WTC11 (cell line): ENCODE measurements at regions not wholly inside any gene's neighbourhood (a gene's known extent, or its start where the extent isn't known, plus 50 kb on each side); places are given as distances from the start of the nearest gene placed in this dataset.

Experiments used
- ATAC-seq: fragments of 200-7000 bp; cut with Tn5 transposase; 2 replicates; pipeline ENCODE4 v1.10.0; 2021; ENCODE audit warnings: mild to moderate bottlenecking, moderate library complexity
- CTCF ChIA-PET: fragments of 300-600 bp; sonication (Branson Sonifier 250); formaldehyde crosslinking; loops from one replicate; lab custom pipeline; 2021; ENCODE audit warnings: antibody characterized with exemption; lab: Charles Lee
- POLR2A ChIA-PET: fragments of 350-600 bp; sonication (Branson Sonifier 250); formaldehyde crosslinking; loops from one replicate; lab custom pipeline; 2021; ENCODE audit warnings: antibody characterized with exemption; lab: Charles Lee
- DNase-seq: peaks from one replicate; pipeline ENCODE4 v3.0.0; 2021; ENCODE audit warnings: low spot score
- H3K27ac Mint-ChIP-seq: 2 replicates; pipeline ENCODE4 v1.8.0; 2021; ENCODE audit warnings: mixed read lengths
- H3K27me3 Mint-ChIP-seq: 2 replicates; pipeline ENCODE4 v1.8.0; 2021; ENCODE audit warnings: low read depth, mild to moderate bottlenecking, moderate library complexity, mixed read lengths
- H3K36me3 Mint-ChIP-seq: 2 replicates; pipeline ENCODE4 v1.8.0; 2021; ENCODE audit warnings: mixed read lengths
- H3K4me1 Mint-ChIP-seq: 2 replicates; pipeline ENCODE4 v1.8.0; 2022; ENCODE audit warnings: mixed read lengths
- H3K4me3 Mint-ChIP-seq: 2 replicates; pipeline ENCODE4 v1.8.0; 2021; ENCODE audit warnings: mild to moderate bottlenecking, moderate library complexity, mixed read lengths
- H3K9me3 Mint-ChIP-seq: 2 replicates; pipeline ENCODE4 v1.8.0; 2021; ENCODE audit warnings: mixed read lengths
- ATF2 ChIP-seq: sonication (generic); formaldehyde crosslinking; IDR thresholded peaks from 2 replicates; pipeline ENCODE4 v1.8.1; 2022; ENCODE audit warnings: low read depth, missing genetic modification reagents, borderline replicate concordance
- ELF4 ChIP-seq: sonication (generic); formaldehyde crosslinking; IDR thresholded peaks from 2 replicates; pipeline ENCODE4 v1.8.1; 2022; ENCODE audit warnings: low read depth, mild to moderate bottlenecking, moderate library complexity, missing genetic modification reagents
- ESRRA ChIP-seq: sonication (generic); formaldehyde crosslinking; IDR thresholded peaks from 2 replicates; pipeline ENCODE4 v1.8.1; 2022; ENCODE audit warnings: mild to moderate bottlenecking, missing genetic modification reagents, borderline replicate concordance
- FOXK1 ChIP-seq: sonication (generic); formaldehyde crosslinking; IDR thresholded peaks from 2 replicates; pipeline ENCODE4 v1.8.0; 2022; ENCODE audit warnings: mild to moderate bottlenecking, moderate library complexity, missing genetic modification reagents
- FOXP1 ChIP-seq: sonication (generic); formaldehyde crosslinking; IDR thresholded peaks from 2 replicates; pipeline ENCODE4 v1.8.0; 2022; ENCODE audit warnings: missing genetic modification reagents, mild to moderate bottlenecking, moderate library complexity, borderline replicate concordance
- JAZF1 ChIP-seq: fragments of 250-450 bp; sonication (Bioruptor Pico); IDR thresholded peaks from 2 replicates; pipeline ENCODE4 v1.9.0; 2021; ENCODE audit warnings: moderate library complexity, mild to moderate bottlenecking, inconsistent platforms
- JUN ChIP-seq: sonication (generic); formaldehyde crosslinking; IDR thresholded peaks from 2 replicates; pipeline ENCODE4 v1.8.0; 2023; ENCODE audit warnings: mild to moderate bottlenecking, missing genetic modification reagents
- MXD4 ChIP-seq: fragments of 250-450 bp; sonication (Bioruptor Pico); IDR thresholded peaks from 2 replicates; pipeline ENCODE4 v1.8.0; 2021; ENCODE audit warnings: mild to moderate bottlenecking, moderate library complexity, borderline replicate concordance
- OVOL2 ChIP-seq: fragments of 250-450 bp; sonication (Bioruptor Pico); IDR thresholded peaks from 2 replicates; pipeline ENCODE4 v1.9.0; 2021; ENCODE audit warnings: mild to moderate bottlenecking, borderline replicate concordance
- RELA ChIP-seq: sonication (generic); formaldehyde crosslinking; IDR thresholded peaks from 2 replicates; pipeline ENCODE4 v1.8.1; 2022; ENCODE audit warnings: missing genetic modification reagents, mild to moderate bottlenecking, borderline replicate concordance
- ZBTB21 ChIP-seq: sonication (generic); formaldehyde crosslinking; IDR thresholded peaks from 2 replicates; pipeline ENCODE4 v1.8.1; 2023; ENCODE audit warnings: mild to moderate bottlenecking, missing genetic modification reagents, borderline replicate concordance
- ZNF138 ChIP-seq: sonication (generic); formaldehyde crosslinking; conservative IDR thresholded peaks from 2 replicates; pipeline ENCODE4 v1.8.1; 2022; ENCODE audit warnings: mild to moderate bottlenecking, moderate library complexity, missing genetic modification reagents
- ZNF425 ChIP-seq: fragments of 250-450 bp; sonication (Bioruptor Pico); conservative IDR thresholded peaks from 2 replicates; pipeline ENCODE4 v1.9.0; 2021; ENCODE audit warnings: mild to moderate bottlenecking
- TF ChIP-seq, protein P1 (sequence below): fragments of 250-450 bp; sonication (Bioruptor Pico); IDR thresholded peaks from 2 replicates; pipeline ENCODE4 v1.9.0; 2021; ENCODE audit warnings: mild to moderate bottlenecking
- TF ChIP-seq, protein P2 (sequence below): fragments of 250-450 bp; sonication (Bioruptor Pico); IDR thresholded peaks from 2 replicates; pipeline ENCODE4 v1.9.0; 2021; ENCODE audit warnings: mild to moderate bottlenecking
- TF ChIP-seq, protein P3 (sequence below): fragments of 250-450 bp; sonication (Bioruptor Pico); IDR thresholded peaks from 2 replicates; pipeline ENCODE4 v1.9.0; 2021; ENCODE audit warnings: moderate library complexity, mild to moderate bottlenecking, inconsistent platforms, borderline replicate concordance
- TF ChIP-seq, protein P4 (sequence below): fragments of 200-600 bp; IDR thresholded peaks from 2 replicates; pipeline ENCODE4 v1.8.0; 2022; ENCODE audit warnings: antibody characterized with exemption
- TF ChIP-seq, protein P5 (sequence below): fragments of 250-450 bp; sonication (Bioruptor Pico); IDR thresholded peaks from 2 replicates; pipeline ENCODE4 v1.9.0; 2021; ENCODE audit warnings: mild to moderate bottlenecking, borderline replicate concordance

- POLR2A ChIA-PET: no interaction called here
- DNase-seq: no peak
- CTCF ChIA-PET: no interaction called here
- no peaks in the 10 kb centered on the region for H3K27me3 Mint-ChIP-seq
- no peaks in the 10 kb centered on the region for H3K36me3 Mint-ChIP-seq
- TF ChIP-seq ZNF138 (CRISPR knock-in tag) (no peak), FOXK1 (no peak), ZNF425 (no peak), ELF4 (CRISPR knock-in tag) (no peak), FOXP1 (CRISPR knock-in tag) (no peak), ATF2 (no peak), ZBTB21 (CRISPR knock-in tag) (no peak), ESRRA (CRISPR knock-in tag) (no peak), MXD4 (no peak)
- TF ChIP-seq, protein P1, sequence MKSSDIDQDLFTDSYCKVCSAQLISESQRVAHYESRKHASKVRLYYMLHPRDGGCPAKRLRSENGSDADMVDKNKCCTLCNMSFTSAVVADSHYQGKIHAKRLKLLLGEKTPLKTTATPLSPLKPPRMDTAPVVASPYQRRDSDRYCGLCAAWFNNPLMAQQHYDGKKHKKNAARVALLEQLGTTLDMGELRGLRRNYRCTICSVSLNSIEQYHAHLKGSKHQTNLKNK: no peak
- TF ChIP-seq, protein P2, sequence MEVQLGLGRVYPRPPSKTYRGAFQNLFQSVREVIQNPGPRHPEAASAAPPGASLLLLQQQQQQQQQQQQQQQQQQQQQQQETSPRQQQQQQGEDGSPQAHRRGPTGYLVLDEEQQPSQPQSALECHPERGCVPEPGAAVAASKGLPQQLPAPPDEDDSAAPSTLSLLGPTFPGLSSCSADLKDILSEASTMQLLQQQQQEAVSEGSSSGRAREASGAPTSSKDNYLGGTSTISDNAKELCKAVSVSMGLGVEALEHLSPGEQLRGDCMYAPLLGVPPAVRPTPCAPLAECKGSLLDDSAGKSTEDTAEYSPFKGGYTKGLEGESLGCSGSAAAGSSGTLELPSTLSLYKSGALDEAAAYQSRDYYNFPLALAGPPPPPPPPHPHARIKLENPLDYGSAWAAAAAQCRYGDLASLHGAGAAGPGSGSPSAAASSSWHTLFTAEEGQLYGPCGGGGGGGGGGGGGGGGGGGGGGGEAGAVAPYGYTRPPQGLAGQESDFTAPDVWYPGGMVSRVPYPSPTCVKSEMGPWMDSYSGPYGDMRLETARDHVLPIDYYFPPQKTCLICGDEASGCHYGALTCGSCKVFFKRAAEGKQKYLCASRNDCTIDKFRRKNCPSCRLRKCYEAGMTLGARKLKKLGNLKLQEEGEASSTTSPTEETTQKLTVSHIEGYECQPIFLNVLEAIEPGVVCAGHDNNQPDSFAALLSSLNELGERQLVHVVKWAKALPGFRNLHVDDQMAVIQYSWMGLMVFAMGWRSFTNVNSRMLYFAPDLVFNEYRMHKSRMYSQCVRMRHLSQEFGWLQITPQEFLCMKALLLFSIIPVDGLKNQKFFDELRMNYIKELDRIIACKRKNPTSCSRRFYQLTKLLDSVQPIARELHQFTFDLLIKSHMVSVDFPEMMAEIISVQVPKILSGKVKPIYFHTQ (CRISPR knock-in tag): no peak
- TF ChIP-seq, protein P3, sequence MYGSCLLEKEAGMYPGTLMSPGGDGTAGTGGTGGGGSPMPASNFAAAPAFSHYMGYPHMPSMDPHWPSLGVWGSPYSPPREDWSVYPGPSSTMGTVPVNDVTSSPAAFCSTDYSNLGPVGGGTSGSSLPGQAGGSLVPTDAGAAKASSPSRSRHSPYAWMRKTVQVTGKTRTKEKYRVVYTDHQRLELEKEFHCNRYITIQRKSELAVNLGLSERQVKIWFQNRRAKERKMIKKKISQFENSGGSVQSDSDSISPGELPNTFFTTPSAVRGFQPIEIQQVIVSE (CRISPR knock-in tag): no peak
- TF ChIP-seq, all 79 proteins: peak for 0
- no peak overlapping the region for H3K4me3 Mint-ChIP-seq
- no peaks in the 10 kb centered on the region for H3K4me1 Mint-ChIP-seq
- no peaks in the 10 kb centered on the region; the same call in 1 of the 2 replicates for H3K9me3 Mint-ChIP-seq
- ATAC-seq: no peak
- no peak overlapping the region for H3K27ac Mint-ChIP-seq
Measured at GRCh38 chr3:80116281-80116680, 348.5 kb upstream of the ROBO1 start.

DNA sequence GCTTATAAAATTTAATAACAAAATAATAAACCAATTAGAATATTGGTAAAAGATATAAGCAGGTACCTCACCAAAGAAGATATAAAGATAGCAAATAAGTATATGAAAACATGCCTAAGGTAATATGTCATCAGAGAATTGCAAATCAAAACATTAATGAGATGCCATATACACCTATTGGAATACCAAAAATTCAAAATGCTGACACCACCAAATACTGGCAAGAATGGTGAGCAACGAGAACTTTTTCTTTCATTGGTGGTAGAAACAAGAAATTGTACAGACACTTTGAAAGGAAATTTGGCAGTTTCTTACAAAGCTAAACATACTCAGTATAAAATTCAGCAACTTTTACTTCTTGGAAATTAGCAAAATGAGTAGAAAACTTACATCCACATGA, 346.9 kb upstream of the ROBO1 start:
- Mint-ChIP-seq H3K4me1 (no peaks in the 10 kb centered on the region), H3K27me3 (no peaks in the 10 kb centered on the region), H3K27ac (no peak overlapping the region), H3K9me3 (no peaks in the 10 kb centered on the region; the same call in 1 of the 2 replicates), H3K4me3 (no peak overlapping the region), H3K36me3 (no peaks in the 10 kb centered on the region)
- no peak for ATAC-seq
- DNase-seq: no peak
- ChIA-PET POLR2A (no interaction called here), CTCF (no interaction called here)
- TF ChIP-seq JUN (CRISPR knock-in tag) (no peak), JAZF1 (no peak), RELA (no peak), OVOL2 (CRISPR knock-in tag) (no peak)
- TF ChIP-seq, protein P2 (CRISPR knock-in tag): no peak
- TF ChIP-seq, protein P4, sequence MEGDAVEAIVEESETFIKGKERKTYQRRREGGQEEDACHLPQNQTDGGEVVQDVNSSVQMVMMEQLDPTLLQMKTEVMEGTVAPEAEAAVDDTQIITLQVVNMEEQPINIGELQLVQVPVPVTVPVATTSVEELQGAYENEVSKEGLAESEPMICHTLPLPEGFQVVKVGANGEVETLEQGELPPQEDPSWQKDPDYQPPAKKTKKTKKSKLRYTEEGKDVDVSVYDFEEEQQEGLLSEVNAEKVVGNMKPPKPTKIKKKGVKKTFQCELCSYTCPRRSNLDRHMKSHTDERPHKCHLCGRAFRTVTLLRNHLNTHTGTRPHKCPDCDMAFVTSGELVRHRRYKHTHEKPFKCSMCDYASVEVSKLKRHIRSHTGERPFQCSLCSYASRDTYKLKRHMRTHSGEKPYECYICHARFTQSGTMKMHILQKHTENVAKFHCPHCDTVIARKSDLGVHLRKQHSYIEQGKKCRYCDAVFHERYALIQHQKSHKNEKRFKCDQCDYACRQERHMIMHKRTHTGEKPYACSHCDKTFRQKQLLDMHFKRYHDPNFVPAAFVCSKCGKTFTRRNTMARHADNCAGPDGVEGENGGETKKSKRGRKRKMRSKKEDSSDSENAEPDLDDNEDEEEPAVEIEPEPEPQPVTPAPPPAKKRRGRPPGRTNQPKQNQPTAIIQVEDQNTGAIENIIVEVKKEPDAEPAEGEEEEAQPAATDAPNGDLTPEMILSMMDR: no peak
- TF ChIP-seq, protein P5, sequence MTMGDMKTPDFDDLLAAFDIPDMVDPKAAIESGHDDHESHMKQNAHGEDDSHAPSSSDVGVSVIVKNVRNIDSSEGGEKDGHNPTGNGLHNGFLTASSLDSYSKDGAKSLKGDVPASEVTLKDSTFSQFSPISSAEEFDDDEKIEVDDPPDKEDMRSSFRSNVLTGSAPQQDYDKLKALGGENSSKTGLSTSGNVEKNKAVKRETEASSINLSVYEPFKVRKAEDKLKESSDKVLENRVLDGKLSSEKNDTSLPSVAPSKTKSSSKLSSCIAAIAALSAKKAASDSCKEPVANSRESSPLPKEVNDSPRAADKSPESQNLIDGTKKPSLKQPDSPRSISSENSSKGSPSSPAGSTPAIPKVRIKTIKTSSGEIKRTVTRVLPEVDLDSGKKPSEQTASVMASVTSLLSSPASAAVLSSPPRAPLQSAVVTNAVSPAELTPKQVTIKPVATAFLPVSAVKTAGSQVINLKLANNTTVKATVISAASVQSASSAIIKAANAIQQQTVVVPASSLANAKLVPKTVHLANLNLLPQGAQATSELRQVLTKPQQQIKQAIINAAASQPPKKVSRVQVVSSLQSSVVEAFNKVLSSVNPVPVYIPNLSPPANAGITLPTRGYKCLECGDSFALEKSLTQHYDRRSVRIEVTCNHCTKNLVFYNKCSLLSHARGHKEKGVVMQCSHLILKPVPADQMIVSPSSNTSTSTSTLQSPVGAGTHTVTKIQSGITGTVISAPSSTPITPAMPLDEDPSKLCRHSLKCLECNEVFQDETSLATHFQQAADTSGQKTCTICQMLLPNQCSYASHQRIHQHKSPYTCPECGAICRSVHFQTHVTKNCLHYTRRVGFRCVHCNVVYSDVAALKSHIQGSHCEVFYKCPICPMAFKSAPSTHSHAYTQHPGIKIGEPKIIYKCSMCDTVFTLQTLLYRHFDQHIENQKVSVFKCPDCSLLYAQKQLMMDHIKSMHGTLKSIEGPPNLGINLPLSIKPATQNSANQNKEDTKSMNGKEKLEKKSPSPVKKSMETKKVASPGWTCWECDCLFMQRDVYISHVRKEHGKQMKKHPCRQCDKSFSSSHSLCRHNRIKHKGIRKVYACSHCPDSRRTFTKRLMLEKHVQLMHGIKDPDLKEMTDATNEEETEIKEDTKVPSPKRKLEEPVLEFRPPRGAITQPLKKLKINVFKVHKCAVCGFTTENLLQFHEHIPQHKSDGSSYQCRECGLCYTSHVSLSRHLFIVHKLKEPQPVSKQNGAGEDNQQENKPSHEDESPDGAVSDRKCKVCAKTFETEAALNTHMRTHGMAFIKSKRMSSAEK (CRISPR knock-in tag): no peak
